Fibroblast of lung (primary cell): ENCODE measurements at regions not wholly inside any gene's neighbourhood (a gene's known extent, or its start where the extent isn't known, plus 50 kb on each side); places are given as distances from the start of the nearest gene placed in this dataset.

Experiments used
- DNase-seq, 2 donors: peaks; one replicate each; pipeline versions ENCODE4 v3.0.0 to v3.0.0-alpha.2; 2010; ENCODE audit warnings: low read depth in 2 of 2
- H2AFZ ChIP-seq: 2 replicates; pipeline ENCODE4 v1.5.1; 2012; ENCODE audit warnings: low read length, control low read depth, inconsistent platforms
- H3K27ac ChIP-seq: 2 replicates; pipeline ENCODE4 v1.5.1; 2011; ENCODE audit warnings: low read length, control low read depth; ENCODE audit not compliant: insufficient read depth
- H3K27me3 ChIP-seq: 2 replicates; pipeline ENCODE4 v1.5.1; 2011; ENCODE audit warnings: mild to moderate bottlenecking, low read length; ENCODE audit not compliant: control insufficient read depth, insufficient read depth
- H3K36me3 ChIP-seq: 2 replicates; pipeline ENCODE4 v1.5.1; 2011; ENCODE audit warnings: low read length; ENCODE audit not compliant: control insufficient read depth, insufficient read depth
- H3K4me1 ChIP-seq: 2 replicates; pipeline ENCODE4 v1.5.1; 2011; ENCODE audit warnings: low read length; ENCODE audit not compliant: control insufficient read depth, insufficient read depth; ENCODE audit errors: extremely low read depth
- H3K4me2 ChIP-seq: 2 replicates; pipeline ENCODE4 v1.5.1; 2011; ENCODE audit warnings: low read length, control low read depth; ENCODE audit not compliant: insufficient read depth; ENCODE audit errors: extremely low read depth
- H3K4me3 ChIP-seq, 4 experiments: fragments of 200-600 bp in 1 of 4; sonication (generic) in 1 of 4; replicated peaks in 1 of 4; 2 replicates each; pipeline ENCODE4 v1.5.1; 2011 to 2016; ENCODE audit warnings: low read length in 4 of 4, low read depth in 3 of 4, mild to moderate bottlenecking in 3 of 4, control low read depth in 2 of 4, inconsistent platforms in 1 of 4, mixed read lengths in 1 of 4; ENCODE audit not compliant: insufficient read depth in 1 of 4; ENCODE audit errors: control extremely low read depth in 1 of 4
- H3K79me2 ChIP-seq: 2 replicates; pipeline ENCODE4 v1.5.1; 2012; ENCODE audit warnings: mild to moderate bottlenecking, low read length, inconsistent platforms; ENCODE audit not compliant: control insufficient read depth, insufficient read depth
- H3K9ac ChIP-seq: 2 replicates; pipeline ENCODE4 v1.5.1; 2011; ENCODE audit warnings: mild to moderate bottlenecking, low read length, control low read depth; ENCODE audit not compliant: insufficient read depth
- H3K9me3 ChIP-seq: 2 replicates; pipeline ENCODE4 v1.5.1; 2012; ENCODE audit warnings: low read depth, low read length; ENCODE audit not compliant: control insufficient read depth, insufficient read depth
- H4K20me1 ChIP-seq: 2 replicates; pipeline ENCODE4 v1.5.1; 2011; ENCODE audit warnings: low read length; ENCODE audit not compliant: control insufficient read depth, insufficient read depth; ENCODE audit errors: extremely low read depth
- EZH2 ChIP-seq: IDR thresholded peaks from 2 replicates; pipeline ENCODE4 v1.5.1; 2012; ENCODE audit warnings: low read length, control low read depth, mild to moderate bottlenecking; ENCODE audit errors: missing control alignments
- TF ChIP-seq, protein P1 (sequence below), 2 donors: IDR thresholded peaks in 1 of 2; conservative IDR thresholded peaks in 1 of 2; 1 replicate in 1 of 2; 2 replicates in 1 of 2; pipeline ENCODE4 v1.5.1; 2011 to 2012; ENCODE audit warnings: low read length in 2 of 2, control low read depth in 1 of 2, inconsistent platforms in 1 of 2, low read depth in 1 of 2, mild to moderate bottlenecking in 1 of 2

DNA sequence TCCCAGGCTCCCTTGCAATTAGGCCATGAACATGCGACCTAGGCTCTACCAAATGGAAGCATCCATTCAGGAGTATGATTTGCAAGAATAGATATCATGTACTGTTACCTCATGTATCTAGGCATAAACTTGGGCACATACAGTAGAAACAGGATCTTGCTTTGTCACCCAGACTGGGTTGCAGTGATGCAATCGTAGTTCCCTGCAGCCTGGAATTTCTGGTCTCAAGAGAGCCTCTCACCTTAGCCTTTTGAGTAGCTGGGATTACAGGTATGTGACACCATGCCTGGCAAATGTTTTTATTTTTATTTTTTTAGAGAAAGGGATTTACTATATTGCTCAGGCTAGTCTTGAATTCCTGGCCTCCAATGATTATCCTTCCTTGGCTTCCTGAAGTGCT is 994.2 kb downstream of the ADGRL3 start:
- H2AFZ ChIP-seq, result no peak overlapping the region
- no peak for DNase-seq
- no peaks in the 10 kb centered on the region for H3K9me3 ChIP-seq
- TF ChIP-seq, protein P1, sequence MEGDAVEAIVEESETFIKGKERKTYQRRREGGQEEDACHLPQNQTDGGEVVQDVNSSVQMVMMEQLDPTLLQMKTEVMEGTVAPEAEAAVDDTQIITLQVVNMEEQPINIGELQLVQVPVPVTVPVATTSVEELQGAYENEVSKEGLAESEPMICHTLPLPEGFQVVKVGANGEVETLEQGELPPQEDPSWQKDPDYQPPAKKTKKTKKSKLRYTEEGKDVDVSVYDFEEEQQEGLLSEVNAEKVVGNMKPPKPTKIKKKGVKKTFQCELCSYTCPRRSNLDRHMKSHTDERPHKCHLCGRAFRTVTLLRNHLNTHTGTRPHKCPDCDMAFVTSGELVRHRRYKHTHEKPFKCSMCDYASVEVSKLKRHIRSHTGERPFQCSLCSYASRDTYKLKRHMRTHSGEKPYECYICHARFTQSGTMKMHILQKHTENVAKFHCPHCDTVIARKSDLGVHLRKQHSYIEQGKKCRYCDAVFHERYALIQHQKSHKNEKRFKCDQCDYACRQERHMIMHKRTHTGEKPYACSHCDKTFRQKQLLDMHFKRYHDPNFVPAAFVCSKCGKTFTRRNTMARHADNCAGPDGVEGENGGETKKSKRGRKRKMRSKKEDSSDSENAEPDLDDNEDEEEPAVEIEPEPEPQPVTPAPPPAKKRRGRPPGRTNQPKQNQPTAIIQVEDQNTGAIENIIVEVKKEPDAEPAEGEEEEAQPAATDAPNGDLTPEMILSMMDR (conservative IDR thresholded peaks at IDR 0.05 in 1 of 2, IDR thresholded peaks at IDR 0.05 in 1 of 2; ENCODE audit: low read depth in 1 of 2, low read length in 2 of 2), result no peak
- TF ChIP-seq EZH2, result no peak
- no peak overlapping the region for H3K27ac ChIP-seq
- no peaks in the 10 kb centered on the region for H3K4me1 ChIP-seq
- no peaks in the 10 kb centered on the region for H4K20me1 ChIP-seq
- H3K4me2 ChIP-seq, result no peak overlapping the region
- no peaks in the 10 kb centered on the region for H3K36me3 ChIP-seq
- H3K79me2 ChIP-seq, result no peaks in the 10 kb centered on the region
- no peaks in the 10 kb centered on the region for H3K27me3 ChIP-seq
- H3K9ac ChIP-seq, result no peak overlapping the region
- H3K4me3 ChIP-seq, result no peak overlapping the region

DNA sequence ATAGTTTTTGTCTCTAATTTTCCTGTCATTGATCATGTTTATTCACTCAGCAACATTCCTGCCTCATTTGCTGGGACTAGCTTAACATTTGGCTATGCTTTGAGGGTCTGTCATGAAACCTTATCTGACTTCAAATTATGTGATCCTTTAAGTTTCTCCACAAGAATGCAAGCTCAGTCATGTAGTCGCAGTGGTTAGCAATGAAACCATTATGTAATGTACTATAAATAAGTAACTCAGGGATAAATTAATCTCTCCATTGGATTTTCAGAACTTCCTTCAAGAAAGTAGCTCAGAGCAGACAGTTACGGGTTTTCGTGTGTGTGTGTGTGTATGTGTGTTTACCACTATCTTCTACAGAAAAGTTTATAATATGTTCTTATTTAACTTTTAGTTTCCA is 993.6 kb downstream of the ADGRL3 start:
- Histone ChIP-seq H2AFZ (no peak overlapping the region), H3K9ac (no peak overlapping the region), H3K9me3 (no peaks in the 10 kb centered on the region), H3K36me3 (no peaks in the 10 kb centered on the region), H3K27me3 (no peaks in the 10 kb centered on the region), H3K4me2 (no peak overlapping the region), H3K4me3 (no peak overlapping the region), H4K20me1 (no peaks in the 10 kb centered on the region), H3K79me2 (no peaks in the 10 kb centered on the region), H3K4me1 (no peaks in the 10 kb centered on the region), H3K27ac (no peak overlapping the region)
- TF ChIP-seq, protein P1 (conservative IDR thresholded peaks at IDR 0.05 in 1 of 2, IDR thresholded peaks at IDR 0.05 in 1 of 2; ENCODE audit: low read depth in 1 of 2, low read length in 2 of 2), result no peak
- TF ChIP-seq EZH2, result no peak
- DNase-seq, result peak in 1 of 2 donors; percentile 20

DNA sequence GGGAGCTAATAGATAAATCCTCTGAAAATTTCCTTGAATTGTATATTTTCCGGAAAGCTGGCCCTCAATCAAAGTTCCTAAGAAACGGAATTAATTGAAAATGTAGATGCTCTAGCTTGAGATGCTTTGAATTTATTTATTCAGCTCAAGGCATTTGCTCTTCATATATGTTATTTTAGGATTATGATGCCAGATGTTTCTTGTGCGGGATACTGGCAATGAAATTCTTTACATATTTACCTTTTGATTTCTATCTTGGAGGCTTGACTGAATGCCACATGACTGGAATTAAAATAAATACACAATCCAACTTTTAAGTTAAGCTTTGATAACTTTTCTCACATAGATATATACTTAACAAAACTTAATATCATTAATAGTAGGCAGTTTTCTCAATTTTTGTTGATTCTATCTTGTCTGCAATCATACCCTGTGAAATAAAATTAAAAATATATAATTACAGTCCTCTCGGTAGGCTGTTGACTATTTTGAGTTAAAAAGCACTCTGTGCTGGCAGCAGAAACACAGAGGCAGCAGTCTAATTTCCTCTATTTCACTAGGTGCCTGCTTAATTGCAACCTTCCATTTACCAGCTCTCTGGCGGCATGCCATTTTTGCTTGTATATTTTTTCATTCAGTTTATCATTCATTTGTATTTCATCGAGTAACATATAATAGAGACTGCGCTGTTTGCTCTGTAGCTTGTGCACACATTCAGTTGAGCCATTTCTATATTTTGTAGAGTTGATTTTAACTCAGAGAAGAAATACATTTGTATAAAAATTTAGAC is 991.5 kb downstream of the ADGRL3 start:
- Histone ChIP-seq H3K4me1 (no peaks in the 10 kb centered on the region), H3K9ac (no peak overlapping the region), H4K20me1 (no peaks in the 10 kb centered on the region), H3K9me3 (no peaks in the 10 kb centered on the region), H3K4me3 (no peak overlapping the region), H3K27ac (no peak overlapping the region), H2AFZ (no peak overlapping the region), H3K4me2 (no peak overlapping the region), H3K27me3 (no peaks in the 10 kb centered on the region), H3K79me2 (no peaks in the 10 kb centered on the region), H3K36me3 (no peaks in the 10 kb centered on the region)
- DNase-seq, result no peak
- TF ChIP-seq EZH2, result no peak
- TF ChIP-seq, protein P1 (conservative IDR thresholded peaks at IDR 0.05 in 1 of 2, IDR thresholded peaks at IDR 0.05 in 1 of 2; ENCODE audit: low read depth in 1 of 2, low read length in 2 of 2), result no peak
